Keratinocyte (primary cell): ENCODE measurements at regions not wholly inside any gene's neighbourhood (a gene's known extent, or its start where the extent isn't known, plus 50 kb on each side); places are given as distances from the start of the nearest gene placed in this dataset.

Source experiments
- DNase-seq: peaks from one replicate; pipeline ENCODE4 v3.0.0-alpha.2; 2011; ENCODE audit warnings: low read depth, missing footprints, low spot score
- FAIRE-seq: peaks from 2 replicates; lab custom pipeline; 2011; peaks lifted over from hg19 to GRCh38; lab: Jason Lieb, UNC
- H2AFZ ChIP-seq: 2 replicates; pipeline ENCODE4 v1.6.0; 2012; ENCODE audit warnings: low read length, control low read depth, inconsistent platforms; ENCODE audit not compliant: control insufficient read depth
- H3K27ac ChIP-seq: 2 replicates; pipeline ENCODE4 v1.5.1; 2011; ENCODE audit warnings: low read length; ENCODE audit not compliant: control insufficient read depth, insufficient read depth
- H3K27me3 ChIP-seq: 3 replicates; pipeline ENCODE4 v1.6.0; 2011; ENCODE audit warnings: low read length; ENCODE audit not compliant: control insufficient read depth, insufficient read depth; ENCODE audit errors: extremely low read depth
- H3K36me3 ChIP-seq, 2 experiments: 2 replicates in 1 of 2; 3 replicates in 1 of 2; pipeline ENCODE4 v1.5.1; 2011; ENCODE audit warnings: low read length in 2 of 2, mild to moderate bottlenecking in 1 of 2; ENCODE audit not compliant: control insufficient read depth in 2 of 2, insufficient read depth in 2 of 2; ENCODE audit errors: extremely low read depth in 1 of 2
- H3K4me1 ChIP-seq: 3 replicates; pipeline ENCODE4 v1.5.1; 2011; ENCODE audit warnings: low read length; ENCODE audit not compliant: control insufficient read depth, insufficient read depth; ENCODE audit errors: extremely low read depth
- H3K4me2 ChIP-seq: 3 replicates; pipeline ENCODE4 v1.6.0; 2011; ENCODE audit warnings: low read depth, low read length; ENCODE audit not compliant: control insufficient read depth, insufficient read depth; ENCODE audit errors: extremely low read depth
- H3K4me3 ChIP-seq, 3 experiments: fragments of 200-600 bp in 1 of 3; sonication (generic) in 1 of 3; 2 replicates in 2 of 3; 3 replicates in 1 of 3; pipeline ENCODE4 v1.5.1; 2011 to 2016; ENCODE audit warnings: low read length in 3 of 3, mild to moderate bottlenecking in 3 of 3, control low read depth in 2 of 3, inconsistent platforms in 1 of 3, low read depth in 1 of 3, mixed read lengths in 1 of 3, mixed run types in 1 of 3, moderate library complexity in 1 of 3; ENCODE audit not compliant: control insufficient read depth in 2 of 3, insufficient read depth in 2 of 3; ENCODE audit errors: extremely low read depth in 1 of 3
- H3K79me2 ChIP-seq: 2 replicates; pipeline ENCODE4 v1.6.0; 2012; ENCODE audit warnings: low read length; ENCODE audit not compliant: control insufficient read depth, insufficient read depth
- H3K9ac ChIP-seq: 3 replicates; pipeline ENCODE4 v1.6.0; 2011; ENCODE audit warnings: low read length; ENCODE audit not compliant: control insufficient read depth, insufficient read depth; ENCODE audit errors: extremely low read depth
- H3K9me1 ChIP-seq: 3 replicates; pipeline ENCODE4 v1.6.0; 2011; ENCODE audit warnings: low read length; ENCODE audit not compliant: control insufficient read depth, insufficient read depth; ENCODE audit errors: extremely low read depth
- H3K9me3 ChIP-seq: 2 replicates; pipeline ENCODE4 v1.5.1; 2012; ENCODE audit warnings: low read depth, low read length; ENCODE audit not compliant: control insufficient read depth
- H4K20me1 ChIP-seq: 3 replicates; pipeline ENCODE4 v1.6.0; 2011; ENCODE audit warnings: low read length; ENCODE audit not compliant: control insufficient read depth, insufficient read depth; ENCODE audit errors: extremely low read depth
- CTCF ChIP-seq, 3 experiments: IDR thresholded peaks in 1 of 3; conservative IDR thresholded peaks in 1 of 3; optimal IDR thresholded peaks in 1 of 3; 2 replicates in 2 of 3; 3 replicates in 1 of 3; pipeline versions ENCODE3 to v1.5.1; 2011; ENCODE audit warnings: low read length in 3 of 3, mild to moderate bottlenecking in 3 of 3, moderate library complexity in 2 of 3, control low read depth in 1 of 3, inconsistent platforms in 1 of 3; ENCODE audit not compliant: insufficient read depth in 2 of 3; ENCODE audit errors: extremely low read depth in 1 of 3
- EZH2 ChIP-seq: IDR thresholded peaks from one replicate; pipeline ENCODE4 v1.6.1; 2012; ENCODE audit warnings: inconsistent platforms, mild to moderate bottlenecking, low read length, moderate library complexity
- dilution Hi-C: fragments of 300-500 bp; cut with MboI; formaldehyde crosslinking; loops from one replicate; pipeline ENCODE4 v1.7.0; 2020; ENCODE audit warnings: low sequenced_read_pairs; ENCODE audit not compliant: extremely low pct_ligation_motif_present

- dilution Hi-C loops = no loop called here
- Histone ChIP-seq H3K36me3 (no peaks in the 10 kb centered on the region), H2AFZ (no peak overlapping the region), H3K9me1 (no peaks in the 10 kb centered on the region), H3K4me1 (no peaks in the 10 kb centered on the region), H3K9ac (no peak overlapping the region), H3K4me2 (no peak overlapping the region), H3K9me3 (no peaks in the 10 kb centered on the region), H3K4me3 (no peak overlapping the region), H3K27me3 (no peaks in the 10 kb centered on the region), H3K27ac (no peak overlapping the region), H3K79me2 (no peaks in the 10 kb centered on the region), H4K20me1 (no peaks in the 10 kb centered on the region)
- FAIRE-seq (no peak), DNase-seq (no peak)
- TF ChIP-seq EZH2 (no peak), CTCF (optimal IDR thresholded peaks at IDR 0.05 in 1 of 3, IDR thresholded peaks at IDR 0.05 in 1 of 3, conservative IDR thresholded peaks at IDR 0.05 in 1 of 3; ENCODE audit: extremely low read depth in 1 of 3, insufficient read depth in 2 of 3, low read length in 3 of 3) (no peak)
These were observed 56.2 kb upstream of the DPYSL4 start for GRCh38 chr10:132130286-132131265.

- Histone ChIP-seq H3K9me1 (no peaks in the 10 kb centered on the region), H3K9ac (no peak overlapping the region)
These were observed 54.9 kb upstream of the DPYSL4 start for GRCh38 chr10:132131581-132132420.

More at GRCh38 chr10:132131581-132132420, 54.9 kb upstream of the DPYSL4 start:
- no peak for FAIRE-seq
- dilution Hi-C loops = no loop called here
- Histone ChIP-seq H3K79me2 (no peaks in the 10 kb centered on the region), H3K4me1 (no peaks in the 10 kb centered on the region), H3K27ac (no peak overlapping the region), H3K27me3 (no peaks in the 10 kb centered on the region), H2AFZ (peak overlapping the region; percentile 33), H3K4me2 (no peak overlapping the region), H4K20me1 (no peaks in the 10 kb centered on the region), H3K36me3 (no peaks in the 10 kb centered on the region), H3K9me3 (no peaks in the 10 kb centered on the region), H3K4me3 (no peak overlapping the region)
- DNase-seq = no peak
- no peak for TF ChIP-seq EZH2
- no peak for TF ChIP-seq CTCF (optimal IDR thresholded peaks at IDR 0.05 in 1 of 3, IDR thresholded peaks at IDR 0.05 in 1 of 3, conservative IDR thresholded peaks at IDR 0.05 in 1 of 3; ENCODE audit: extremely low read depth in 1 of 3, insufficient read depth in 2 of 3, low read length in 3 of 3)
